IMR-90 (cell line): ENCODE measurements at regions not wholly inside any gene's neighbourhood (a gene's known extent, or its start where the extent isn't known, plus 50 kb on each side); places are given as distances from the start of the nearest gene placed in this dataset.

Experiments used
- ATAC-seq: fragments of 200-7000 bp; cut with Tn5 transposase; 2 replicates; pipeline ENCODE4 v1.9.1; 2020; ENCODE audit warnings: low read depth, mild to moderate bottlenecking, moderate library complexity
- BruUV-seq: library from RNA; stranded (reverse); fragments of 400-500 nt; replicated peaks from 2 replicates; lab custom pipeline; 2021; lab: Mats Ljungman, UMichigan
- CTCF ChIA-PET: fragments of 300-600 bp; formaldehyde crosslinking; extraction: SDS; loops from one replicate; lab custom pipeline; 2021; ENCODE audit warnings: antibody characterized with exemption; lab: Yijun Ruan, JAX
- POLR2A ChIA-PET: fragments of 300-600 bp; sonication (Branson Sonifier 250); formaldehyde crosslinking; loops from one replicate; lab custom pipeline; 2022; ENCODE audit warnings: antibody characterized with exemption; ENCODE audit not compliant: unreplicated experiment; lab: Charles Lee
- DNase-seq: peaks from one replicate; pipeline ENCODE4 v3.0.0; 2013
- H2AFZ ChIP-seq: replicated peaks from 2 replicates; pipeline ENCODE3; 2013; ENCODE audit warnings: low read length, mild to moderate bottlenecking; ENCODE audit not compliant: poor library complexity
- H2AK5ac ChIP-seq: 2 replicates; pipeline ENCODE4 v1.6.1; 2013; ENCODE audit warnings: low read depth, low read length, inconsistent platforms
- H2AK9ac ChIP-seq: replicated peaks from 2 replicates; pipeline ENCODE3; 2013; ENCODE audit warnings: mild to moderate bottlenecking, low read depth, low read length, moderate library complexity; ENCODE audit not compliant: poor library complexity
- H2BK120ac ChIP-seq: 2 replicates; pipeline ENCODE4 v1.6.1; 2013; ENCODE audit warnings: low read depth, low read length, inconsistent platforms
- H2BK15ac ChIP-seq: 3 replicates; pipeline ENCODE4 v1.6.1; 2013; ENCODE audit warnings: low read depth, low read length, inconsistent platforms
- H2BK20ac ChIP-seq: 2 replicates; pipeline ENCODE4 v1.6.1; 2013; ENCODE audit warnings: low read depth, mild to moderate bottlenecking, inconsistent platforms, low read length, moderate library complexity
- H2BK5ac ChIP-seq: 2 replicates; pipeline ENCODE4 v1.6.1; 2013; ENCODE audit warnings: mild to moderate bottlenecking, low read depth, low read length, inconsistent platforms; ENCODE audit not compliant: poor library complexity, severe bottlenecking
- H3K14ac ChIP-seq: replicated peaks from 2 replicates; pipeline ENCODE4 v1.6.1; 2013; ENCODE audit warnings: low read depth, low read length, inconsistent platforms
- H3K18ac ChIP-seq: 2 replicates; pipeline ENCODE4 v1.6.1; 2013; ENCODE audit warnings: low read depth, low read length, control low read depth
- H3K23ac ChIP-seq: 2 replicates; pipeline ENCODE4 v1.6.1; 2013; ENCODE audit warnings: low read depth, low read length, inconsistent platforms
- H3K27ac ChIP-seq: 2 replicates; pipeline ENCODE4 v1.5.1; 2013; ENCODE audit warnings: mild to moderate bottlenecking, control low read depth, low read length; ENCODE audit not compliant: insufficient read depth
- H3K27me3 ChIP-seq: 2 replicates; pipeline ENCODE4 v1.6.1; 2013; ENCODE audit warnings: low read length; ENCODE audit not compliant: control insufficient read depth, insufficient read depth
- H3K36me3 ChIP-seq: 2 replicates; pipeline ENCODE4 v1.6.1; 2013; ENCODE audit warnings: low read length, mixed read lengths; ENCODE audit not compliant: control insufficient read depth, insufficient read depth
- H3K4ac ChIP-seq: 2 replicates; pipeline ENCODE4 v1.6.1; 2013; ENCODE audit warnings: low read depth, low read length, inconsistent platforms
- H3K4me1 ChIP-seq: 2 replicates; pipeline ENCODE4 v1.6.1; 2013; ENCODE audit warnings: low read length, mixed read lengths; ENCODE audit not compliant: control insufficient read depth, insufficient read depth
- H3K4me2 ChIP-seq: 2 replicates; pipeline ENCODE4 v1.6.1; 2013; ENCODE audit warnings: low read depth, mild to moderate bottlenecking, control low read depth, low read length, moderate library complexity
- H3K4me3 ChIP-seq: 2 replicates; pipeline ENCODE4 v1.5.1; 2013; ENCODE audit warnings: low read depth, mild to moderate bottlenecking, control low read depth, low read length, moderate library complexity; ENCODE audit not compliant: insufficient read depth
- H3K56ac ChIP-seq: 2 replicates; pipeline ENCODE4 v1.6.1; 2013; ENCODE audit warnings: low read length, inconsistent platforms; ENCODE audit not compliant: insufficient read depth; ENCODE audit errors: extremely low read depth
- H3K79me1 ChIP-seq, 2 experiments: 2 replicates each; pipeline ENCODE4 v1.6.1; 2013; ENCODE audit warnings: low read length in 2 of 2, inconsistent platforms in 1 of 2, low read depth in 1 of 2
- H3K9ac ChIP-seq: 2 replicates; pipeline ENCODE4 v1.6.1; 2013; ENCODE audit warnings: low read depth, low read length, control low read depth
- H3K9me1 ChIP-seq: 2 replicates; pipeline ENCODE4 v1.6.1; 2013; ENCODE audit warnings: low read length, inconsistent platforms; ENCODE audit not compliant: insufficient read depth
- H3K9me3 ChIP-seq: 2 replicates; pipeline ENCODE4 v1.6.1; 2013; ENCODE audit warnings: low read length; ENCODE audit not compliant: control insufficient read depth, insufficient read depth
- H4K20me1 ChIP-seq: 2 replicates; pipeline ENCODE4 v1.6.1; 2013; ENCODE audit warnings: low read length, inconsistent platforms; ENCODE audit not compliant: insufficient read depth
- H4K5ac ChIP-seq: 2 replicates; pipeline ENCODE4 v1.6.1; 2013; ENCODE audit warnings: mild to moderate bottlenecking, low read depth, low read length, control low read depth
- H4K8ac ChIP-seq, 2 experiments: 2 replicates each; pipeline ENCODE4 v1.6.1; 2013; ENCODE audit warnings: low read depth in 2 of 2, low read length in 2 of 2, control low read depth in 1 of 2, inconsistent platforms in 1 of 2
- H4K91ac ChIP-seq: 2 replicates; pipeline ENCODE4 v1.6.1; 2013; ENCODE audit warnings: low read depth, low read length, inconsistent platforms; ENCODE audit not compliant: insufficient read depth
- BHLHE40 ChIP-seq: fragments of 150-350 bp; IDR thresholded peaks from 2 replicates; pipeline ENCODE4 v1.6.1; 2016; ENCODE audit warnings: mild to moderate bottlenecking, low read depth, low read length
- CEBPB ChIP-seq: IDR thresholded peaks from 2 replicates; pipeline ENCODE4 v1.6.1; 2012; ENCODE audit warnings: low read depth, low read length, improper control_type of control experiment
- CHD1 ChIP-seq: IDR thresholded peaks from 2 replicates; pipeline ENCODE4 v1.6.1; 2012; ENCODE audit warnings: low read depth, low read length, improper control_type of control experiment
- FOS ChIP-seq: fragments of 150-350 bp; IDR thresholded peaks from 2 replicates; pipeline ENCODE4 v1.6.1; 2016; ENCODE audit warnings: low read depth, low read length
- MAFK ChIP-seq: IDR thresholded peaks from 2 replicates; pipeline ENCODE4 v1.6.1; 2012; ENCODE audit warnings: low read depth, low read length, improper control_type of control experiment
- MAZ ChIP-seq: IDR thresholded peaks from 2 replicates; pipeline ENCODE4 v1.6.1; 2012; ENCODE audit warnings: low read depth, mild to moderate bottlenecking, low read length, improper control_type of control experiment, moderate library complexity, borderline replicate concordance
- MXI1 ChIP-seq: IDR thresholded peaks from 2 replicates; pipeline ENCODE4 v1.6.1; 2012; ENCODE audit warnings: low read depth, mild to moderate bottlenecking, low read length, moderate library complexity, borderline replicate concordance
- NFE2L2 ChIP-seq: fragments of 150-350 bp; IDR thresholded peaks from 2 replicates; pipeline ENCODE4 v1.6.1; 2016; ENCODE audit warnings: low read depth, mild to moderate bottlenecking, low read length
- RAD21 ChIP-seq: IDR thresholded peaks from 2 replicates; pipeline ENCODE4 v1.6.1; 2012; ENCODE audit warnings: low read length, improper control_type of control experiment
- RFX5 ChIP-seq: IDR thresholded peaks from 2 replicates; pipeline ENCODE4 v1.8.0; 2012; ENCODE audit warnings: low read depth, mild to moderate bottlenecking, low read length, moderate library complexity
- SMC3 ChIP-seq: fragments of 150-350 bp; IDR thresholded peaks from 2 replicates; pipeline ENCODE4 v1.6.1; 2016; ENCODE audit warnings: low read depth, mild to moderate bottlenecking, antibody characterized with exemption, low read length, moderate library complexity
- WGBS, 2 experiments: methylation state at CpG; one replicate each; pipeline versions ENCODE4 v1.1.5 to v1.1.7; 2013; ENCODE audit warnings: missing lambda C conversion rate in 2 of 2; ENCODE audit not compliant: insufficient read length in 1 of 2; ENCODE audit errors: extremely low coverage in 2 of 2; 5-methylcytosine and 5-hydroxymethylcytosine counted together
- dilution Hi-C: fragments of 300-500 bp; cut with HindIII; formaldehyde crosslinking; loops from one replicate; pipeline ENCODE4 v1.14.3; 2018; ENCODE audit warnings: low sequenced_read_pairs; ENCODE audit not compliant: unreplicated experiment
- in situ Hi-C: fragments of 300-500 bp; cut with MboI; formaldehyde crosslinking; loops from 3 replicates; pipeline ENCODE4 v1.14.3; 2019; ENCODE audit warnings: low sequenced_read_pairs, inconsistent platforms, mixed read lengths
- intact Hi-C: fragments of 100-400 bp; cut with micrococcal nuclease; formaldehyde crosslinking; loops from 2 replicates; pipeline ENCODE4 v1.10.0; 2022
- TF ChIP-seq, protein P1 (sequence below): conservative IDR thresholded peaks from 2 replicates; pipeline ENCODE4 v1.5.1; 2012; ENCODE audit warnings: mild to moderate bottlenecking, low read depth, low read length, improper control_type of control experiment
- TF ChIP-seq, protein P2 (sequence below): fragments of 150-350 bp; IDR thresholded peaks from 2 replicates; pipeline ENCODE4 v1.6.1; 2017; ENCODE audit warnings: mild to moderate bottlenecking, antibody characterized with exemption, low read length, low read depth
- TF ChIP-seq, protein P3 (sequence below): fragments of 150-350 bp; IDR thresholded peaks from 2 replicates; pipeline ENCODE4 v1.6.1; 2016; ENCODE audit warnings: low read depth, mild to moderate bottlenecking, low read length, moderate library complexity, borderline replicate concordance

DNA sequence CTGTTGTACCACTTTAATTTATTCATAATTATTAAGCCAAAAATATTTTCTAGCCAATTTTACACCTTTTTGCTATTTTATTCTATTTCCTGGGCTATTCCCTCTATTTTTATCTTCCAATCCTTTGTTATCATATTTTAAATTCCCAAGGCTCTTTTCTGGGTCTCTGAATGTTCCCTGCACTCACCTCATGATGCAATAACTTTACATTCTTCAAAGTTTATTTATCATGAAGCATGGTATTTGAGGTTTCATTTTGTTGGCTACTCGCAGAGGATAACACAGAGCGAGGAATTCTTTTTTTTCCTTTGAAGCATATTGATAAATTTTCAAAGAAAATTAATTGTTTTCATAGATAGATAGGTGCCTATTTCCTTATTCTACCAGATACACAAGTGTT, 489.8 kb upstream of the TMPRSS15 start:
- no peaks in the 10 kb centered on the region for H4K20me1 ChIP-seq
- intact Hi-C loops = no loop called here
- no peak overlapping the region for H3K56ac ChIP-seq
- H3K4me1 ChIP-seq = no peaks in the 10 kb centered on the region
- H2AK5ac ChIP-seq = no peak overlapping the region
- no peak overlapping the region for H2AFZ ChIP-seq
- no peak overlapping the region for H2BK5ac ChIP-seq
- H3K9ac ChIP-seq = no peak overlapping the region
- H2BK120ac ChIP-seq = no peak overlapping the region
- ChIA-PET POLR2A (no interaction called here), CTCF (no interaction called here)
- H3K18ac ChIP-seq = no peak overlapping the region
- H3K23ac ChIP-seq = no peak overlapping the region
- no peak overlapping the region for H3K14ac ChIP-seq
- no peak overlapping the region for H3K4me3 ChIP-seq
- H3K9me3 ChIP-seq = 0 out of 2 replicates have a peak, but pooled peaks cover 2% of the 10 kb centered on the region
- H3K4me2 ChIP-seq = no peak overlapping the region
- no peaks in the 10 kb centered on the region for H3K27me3 ChIP-seq
- no peaks in the 10 kb centered on the region for H3K79me1 ChIP-seq
- H4K91ac ChIP-seq = no peak overlapping the region
- no peak overlapping the region for H3K27ac ChIP-seq
- no peak overlapping the region for H3K4ac ChIP-seq
- no CpG with 5 or more reads among the region's 2 CpGs for WGBS, 2 experiments
- H2BK20ac ChIP-seq = no peak overlapping the region
- no peak overlapping the region for H4K5ac ChIP-seq
- no peaks in the 10 kb centered on the region for H3K36me3 ChIP-seq
- no TSS peak for BruUV-seq
- TF ChIP-seq FOS (no peak), NFE2L2 (no peak), CHD1 (no peak), MXI1 (no peak), SMC3 (no peak), RAD21 (no peak), BHLHE40 (no peak), MAZ (no peak), MAFK (no peak), RFX5 (no peak), CEBPB (no peak)
- TF ChIP-seq, protein P1, sequence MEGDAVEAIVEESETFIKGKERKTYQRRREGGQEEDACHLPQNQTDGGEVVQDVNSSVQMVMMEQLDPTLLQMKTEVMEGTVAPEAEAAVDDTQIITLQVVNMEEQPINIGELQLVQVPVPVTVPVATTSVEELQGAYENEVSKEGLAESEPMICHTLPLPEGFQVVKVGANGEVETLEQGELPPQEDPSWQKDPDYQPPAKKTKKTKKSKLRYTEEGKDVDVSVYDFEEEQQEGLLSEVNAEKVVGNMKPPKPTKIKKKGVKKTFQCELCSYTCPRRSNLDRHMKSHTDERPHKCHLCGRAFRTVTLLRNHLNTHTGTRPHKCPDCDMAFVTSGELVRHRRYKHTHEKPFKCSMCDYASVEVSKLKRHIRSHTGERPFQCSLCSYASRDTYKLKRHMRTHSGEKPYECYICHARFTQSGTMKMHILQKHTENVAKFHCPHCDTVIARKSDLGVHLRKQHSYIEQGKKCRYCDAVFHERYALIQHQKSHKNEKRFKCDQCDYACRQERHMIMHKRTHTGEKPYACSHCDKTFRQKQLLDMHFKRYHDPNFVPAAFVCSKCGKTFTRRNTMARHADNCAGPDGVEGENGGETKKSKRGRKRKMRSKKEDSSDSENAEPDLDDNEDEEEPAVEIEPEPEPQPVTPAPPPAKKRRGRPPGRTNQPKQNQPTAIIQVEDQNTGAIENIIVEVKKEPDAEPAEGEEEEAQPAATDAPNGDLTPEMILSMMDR = no peak
- TF ChIP-seq, protein P2, sequence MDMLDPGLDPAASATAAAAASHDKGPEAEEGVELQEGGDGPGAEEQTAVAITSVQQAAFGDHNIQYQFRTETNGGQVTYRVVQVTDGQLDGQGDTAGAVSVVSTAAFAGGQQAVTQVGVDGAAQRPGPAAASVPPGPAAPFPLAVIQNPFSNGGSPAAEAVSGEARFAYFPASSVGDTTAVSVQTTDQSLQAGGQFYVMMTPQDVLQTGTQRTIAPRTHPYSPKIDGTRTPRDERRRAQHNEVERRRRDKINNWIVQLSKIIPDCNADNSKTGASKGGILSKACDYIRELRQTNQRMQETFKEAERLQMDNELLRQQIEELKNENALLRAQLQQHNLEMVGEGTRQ = no peak
- TF ChIP-seq, protein P3, sequence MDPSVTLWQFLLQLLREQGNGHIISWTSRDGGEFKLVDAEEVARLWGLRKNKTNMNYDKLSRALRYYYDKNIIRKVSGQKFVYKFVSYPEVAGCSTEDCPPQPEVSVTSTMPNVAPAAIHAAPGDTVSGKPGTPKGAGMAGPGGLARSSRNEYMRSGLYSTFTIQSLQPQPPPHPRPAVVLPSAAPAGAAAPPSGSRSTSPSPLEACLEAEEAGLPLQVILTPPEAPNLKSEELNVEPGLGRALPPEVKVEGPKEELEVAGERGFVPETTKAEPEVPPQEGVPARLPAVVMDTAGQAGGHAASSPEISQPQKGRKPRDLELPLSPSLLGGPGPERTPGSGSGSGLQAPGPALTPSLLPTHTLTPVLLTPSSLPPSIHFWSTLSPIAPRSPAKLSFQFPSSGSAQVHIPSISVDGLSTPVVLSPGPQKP = no peak
- no peak overlapping the region for H2BK15ac ChIP-seq
- in situ Hi-C loops = no loop called here
- H3K9me1 ChIP-seq = no peaks in the 10 kb centered on the region
- dilution Hi-C loops = no loop called here
- H4K8ac ChIP-seq = no peak overlapping the region
- H2AK9ac ChIP-seq = no peak overlapping the region
- no peak for ATAC-seq
- DNase-seq = no peak
